GM19468 (cell line): ENCODE measurements at regions not wholly inside any gene's neighbourhood (a gene's known extent, or its start where the extent isn't known, plus 50 kb on each side); places are given as distances from the start of the nearest gene placed in this dataset.
"Not testable (repeated sequence)": the region's sequence is repeated elsewhere in the genome, so short reads cannot be mapped to it uniquely, and the experiment has no call there.

Source experiments
- ATAC-seq: cut with Tn5 transposase; IDR thresholded peaks from one replicate; pipeline ENCODE4 v1.9.1; 2021; ENCODE audit warnings: mild to moderate bottlenecking, moderate library complexity, moderate number of reproducible peaks; ENCODE audit not compliant: unreplicated experiment; ENCODE audit errors: extremely low read depth

DNA sequence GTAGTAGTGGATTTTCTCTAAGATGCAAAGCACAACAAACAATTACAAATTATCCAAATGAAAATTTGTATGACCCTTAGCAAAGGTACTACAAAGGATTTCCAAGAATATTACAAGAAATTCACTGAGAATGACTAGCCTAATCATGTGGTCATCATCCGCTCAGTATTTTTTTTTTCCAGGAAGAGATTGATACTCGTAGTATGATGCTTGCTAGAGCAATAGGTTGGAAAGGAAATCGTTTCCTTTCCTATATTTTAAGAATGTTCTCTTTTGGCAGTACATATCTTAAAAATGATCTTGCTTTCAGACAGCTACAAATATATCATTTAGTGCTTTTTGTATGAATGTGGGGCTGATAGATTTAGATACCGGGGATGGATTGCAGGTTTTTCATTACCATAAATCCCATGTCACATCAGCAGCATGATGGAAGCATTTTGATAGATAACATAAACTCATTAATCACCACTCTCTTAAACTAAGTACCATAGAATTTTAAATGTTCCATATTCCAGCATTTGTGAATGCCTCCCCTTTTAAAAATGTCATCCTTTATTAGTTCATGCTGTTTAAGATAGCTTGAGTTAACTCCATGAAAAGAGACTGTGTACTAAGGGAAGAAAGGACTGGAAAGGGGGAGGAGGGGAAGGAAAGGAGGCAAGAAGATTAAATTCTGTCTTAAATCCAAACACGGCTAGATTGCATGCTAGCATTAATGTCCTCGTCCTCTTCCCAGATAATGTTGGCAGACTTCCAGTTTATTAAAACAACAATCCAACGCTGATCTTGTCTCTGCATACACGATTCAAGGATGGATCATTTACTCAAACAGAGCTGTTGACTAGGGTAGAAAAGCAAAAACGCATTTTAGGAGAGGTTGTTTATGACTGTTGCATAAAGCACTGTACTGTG is 311.7 kb upstream of the ZNF608 start:
- ATAC-seq: no peak

DNA sequence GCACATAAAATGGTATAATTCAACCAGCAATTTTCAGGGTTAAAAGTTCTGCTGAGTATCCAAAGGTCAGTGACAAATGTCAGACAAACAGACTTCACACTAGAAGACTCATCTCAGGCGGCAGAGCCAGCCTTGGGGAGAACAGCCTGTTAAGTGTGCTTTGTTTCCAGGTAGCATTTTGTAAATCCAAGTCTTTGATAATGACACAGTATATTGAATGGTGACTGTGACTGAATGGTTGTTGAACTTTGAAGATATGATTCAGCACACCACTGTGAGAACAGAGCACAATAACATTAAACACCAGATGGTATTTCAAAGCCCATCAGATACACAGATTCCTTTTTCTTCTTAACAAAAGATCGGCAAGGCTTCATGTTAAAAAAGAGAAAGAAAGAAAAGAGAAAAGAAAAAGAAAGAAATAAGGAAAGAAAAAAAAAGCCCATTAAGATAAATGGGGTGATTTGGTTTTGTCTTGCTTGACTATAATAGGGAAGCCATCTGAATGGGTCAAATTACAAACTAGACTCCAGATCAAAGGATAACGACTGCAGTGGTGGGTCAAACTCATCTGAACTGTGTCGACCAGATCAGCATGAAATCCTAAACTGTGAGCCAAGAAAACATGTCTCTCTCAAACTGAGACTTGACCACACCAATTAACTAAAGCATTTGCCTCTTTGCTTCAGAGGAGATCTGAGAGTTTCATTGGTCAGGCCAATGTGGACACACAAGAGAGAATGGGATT is 313.0 kb upstream of the ZNF608 start:
- ATAC-seq: no peak

DNA sequence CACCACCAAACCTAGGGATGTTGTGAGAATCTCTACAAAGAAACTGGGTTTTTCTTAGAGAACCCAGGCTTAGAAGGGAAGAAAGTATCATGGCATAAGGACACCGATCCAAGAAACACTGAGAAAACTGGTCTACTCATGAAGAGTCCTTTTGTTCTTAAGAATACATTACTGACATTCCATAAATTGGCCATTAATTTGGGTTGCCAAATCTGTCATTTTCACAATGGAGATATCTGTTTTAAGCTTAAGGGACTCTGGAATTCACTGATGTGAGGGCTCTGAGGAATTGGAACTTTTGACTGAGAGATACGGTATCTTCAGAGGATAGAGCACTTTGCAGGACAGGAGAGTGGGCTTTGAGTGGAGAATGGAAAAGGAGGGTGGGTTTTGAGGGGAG is 315.3 kb upstream of the ZNF608 start:
- ATAC-seq: no peak

DNA sequence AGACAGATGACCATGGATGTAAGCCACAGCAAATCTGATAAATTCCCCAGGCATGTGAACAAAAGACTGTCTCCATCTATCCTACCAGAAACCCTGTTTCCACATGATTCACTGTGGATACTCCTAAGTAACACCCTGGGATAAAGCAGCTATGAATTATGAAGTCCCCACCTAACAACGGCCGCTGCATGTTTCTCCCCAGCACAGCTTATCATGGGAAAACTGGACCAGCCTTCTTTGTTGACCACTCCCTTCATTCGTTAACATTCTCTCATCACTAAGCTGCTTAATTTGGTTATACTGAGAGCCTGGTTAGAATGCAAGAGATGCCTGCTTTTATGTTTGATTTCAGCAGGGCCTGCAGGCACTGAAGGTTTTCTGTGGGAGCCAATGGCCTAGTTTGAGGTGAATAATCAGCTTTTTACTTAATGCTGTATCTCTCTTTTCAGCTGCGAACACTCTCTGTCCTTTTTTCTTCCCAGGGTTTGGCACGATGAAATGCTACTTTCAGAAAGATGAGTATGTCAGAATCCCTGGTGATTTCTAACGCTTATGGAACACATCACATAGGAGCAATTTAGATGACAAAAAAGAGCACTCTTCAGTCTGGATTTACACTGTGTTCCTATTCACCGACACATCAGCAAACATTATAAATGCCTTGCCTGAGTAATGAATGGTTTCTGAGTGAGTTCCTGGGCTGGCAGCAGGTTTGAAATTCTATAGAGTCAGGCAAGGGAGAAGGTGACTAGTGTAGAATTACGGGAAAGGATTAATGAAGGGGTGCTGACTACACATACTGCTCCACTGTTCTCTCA is 318.4 kb upstream of the ZNF608 start:
- ATAC-seq: no peak

DNA sequence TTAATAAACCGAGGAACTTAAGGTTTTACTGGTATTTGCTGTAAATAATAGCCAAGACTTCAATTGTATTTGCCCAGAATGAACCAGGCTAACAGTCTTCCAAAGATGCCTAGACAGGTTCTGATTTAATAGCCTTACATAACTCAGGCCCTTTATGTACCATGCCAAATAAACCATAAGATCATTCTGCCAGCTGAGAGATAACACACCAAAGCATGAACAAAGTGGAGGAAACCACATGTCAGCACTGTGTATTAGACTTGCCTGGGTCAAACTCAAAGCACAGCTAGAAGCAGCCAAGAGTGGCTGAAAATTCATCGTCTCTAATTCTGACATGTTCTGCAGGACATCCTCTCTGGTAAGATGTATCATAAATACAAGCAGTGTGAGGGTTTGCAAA is 319.3 kb upstream of the ZNF608 start:
- no peak for ATAC-seq

DNA sequence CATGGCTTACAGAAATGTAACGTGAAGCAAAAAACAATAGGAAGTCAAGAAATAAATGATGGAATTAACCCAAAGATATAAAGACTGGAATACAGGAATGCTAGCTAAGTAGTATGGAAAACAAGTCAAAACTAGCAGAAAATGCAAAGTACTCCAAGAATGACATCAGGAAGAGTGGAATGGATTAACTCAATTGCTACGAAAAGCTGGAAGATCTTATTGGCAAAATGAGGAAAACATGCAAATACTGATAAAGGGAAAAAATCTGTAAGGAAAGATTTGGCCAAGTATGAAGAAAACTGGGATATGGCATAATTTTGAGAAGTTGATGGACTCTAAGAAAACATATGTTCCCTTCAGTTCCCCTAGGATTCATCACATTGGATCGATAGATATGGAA is 324.5 kb upstream of the ZNF608 start:
- no peak for ATAC-seq

DNA sequence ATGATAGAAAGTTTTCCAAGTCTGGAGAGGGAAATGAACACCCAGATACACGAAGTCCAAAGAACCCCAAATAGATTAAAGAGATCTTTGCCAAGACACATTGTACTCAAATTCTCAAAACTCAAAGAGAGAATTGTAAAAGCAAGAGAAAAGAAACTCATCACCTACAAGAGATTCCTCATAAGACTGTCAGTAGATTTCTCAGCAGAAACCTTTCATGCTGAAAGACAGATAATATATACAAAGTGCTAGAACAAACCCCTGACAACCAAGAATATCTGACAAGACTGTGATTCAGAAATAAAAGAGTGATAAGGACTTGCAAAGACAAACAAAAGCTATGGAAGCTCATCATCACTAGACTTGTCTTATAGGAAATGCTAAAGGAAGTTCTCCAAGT is 326.7 kb upstream of the ZNF608 start:
- no peak for ATAC-seq

DNA sequence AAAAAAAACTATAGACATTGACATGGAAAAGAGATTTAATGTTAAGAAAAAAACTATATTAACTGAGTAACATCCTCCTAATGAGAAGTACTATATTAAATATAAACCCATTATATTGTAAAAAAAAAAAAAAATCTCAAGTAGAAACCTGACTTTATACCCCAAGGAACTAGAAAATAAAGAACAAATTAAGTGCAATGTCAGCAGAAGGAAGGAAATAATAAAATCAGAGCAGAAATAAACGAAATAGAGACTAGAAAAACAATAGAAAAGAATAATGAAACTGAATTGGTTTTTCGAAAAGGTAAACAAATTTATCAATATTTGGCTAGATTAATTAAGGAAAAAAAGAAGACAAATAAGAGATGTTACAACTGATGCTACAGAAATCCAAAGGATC is 329.1 kb upstream of the ZNF608 start:
- ATAC-seq: no peak

DNA sequence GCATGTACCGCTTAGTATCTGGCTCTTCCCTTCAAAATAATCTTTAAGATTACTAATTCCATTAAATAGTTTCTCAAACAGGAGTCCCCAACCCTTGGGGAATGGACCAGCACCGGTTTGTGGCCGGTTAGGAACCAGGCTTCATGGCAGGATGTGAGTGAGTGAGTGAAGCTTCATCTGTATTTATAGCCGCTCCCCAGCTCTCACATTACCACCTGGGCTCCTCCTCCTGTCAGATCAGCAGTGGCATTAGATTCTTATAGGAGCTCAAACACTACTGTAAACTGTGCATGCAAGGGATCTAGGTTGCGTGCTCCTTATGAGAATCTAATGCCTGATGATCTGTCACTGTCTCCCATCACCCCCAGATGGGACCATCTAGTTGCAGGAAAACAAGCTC is 332.6 kb upstream of the ZNF608 start:
- not testable (repeated sequence) for ATAC-seq

DNA sequence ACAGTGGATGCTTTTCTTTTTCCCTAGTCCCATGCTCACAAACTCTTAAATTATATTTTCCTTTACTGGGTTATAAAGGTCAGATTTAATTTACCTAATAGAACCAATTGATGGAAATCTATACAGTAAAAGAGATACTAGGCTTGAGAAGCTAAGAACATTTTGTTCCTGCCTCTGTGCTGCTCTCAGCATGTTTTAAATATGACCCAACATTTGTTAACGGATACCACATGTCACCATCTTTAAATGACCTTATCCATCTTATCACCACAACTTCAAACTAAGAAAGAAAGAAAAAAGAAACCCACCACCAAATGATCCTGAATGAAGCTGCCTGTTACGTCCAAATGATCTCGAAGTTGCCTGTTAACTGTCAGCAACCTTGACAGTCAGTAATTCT is 334.7 kb upstream of the ZNF608 start:
- ATAC-seq: no peak

DNA sequence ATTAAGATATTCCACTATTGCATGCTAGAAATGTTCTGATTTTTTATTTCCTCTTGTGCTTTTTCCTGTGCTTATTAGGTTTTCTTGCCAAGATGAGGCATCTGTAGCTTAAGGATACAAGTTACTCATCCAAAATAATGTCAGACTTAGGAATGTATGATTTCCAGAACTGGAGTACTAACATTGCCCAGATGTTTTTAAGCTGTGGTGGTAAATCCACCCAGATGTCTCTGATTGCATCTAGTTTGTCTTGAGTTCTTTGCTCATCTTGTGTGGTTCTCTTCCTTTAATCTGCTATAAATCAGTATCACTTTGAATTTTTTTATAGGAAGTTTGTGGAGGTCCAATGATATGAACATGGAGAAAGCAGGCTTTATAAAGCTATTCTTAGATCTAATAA is 337.5 kb upstream of the ZNF608 start:
- no peak for ATAC-seq

DNA sequence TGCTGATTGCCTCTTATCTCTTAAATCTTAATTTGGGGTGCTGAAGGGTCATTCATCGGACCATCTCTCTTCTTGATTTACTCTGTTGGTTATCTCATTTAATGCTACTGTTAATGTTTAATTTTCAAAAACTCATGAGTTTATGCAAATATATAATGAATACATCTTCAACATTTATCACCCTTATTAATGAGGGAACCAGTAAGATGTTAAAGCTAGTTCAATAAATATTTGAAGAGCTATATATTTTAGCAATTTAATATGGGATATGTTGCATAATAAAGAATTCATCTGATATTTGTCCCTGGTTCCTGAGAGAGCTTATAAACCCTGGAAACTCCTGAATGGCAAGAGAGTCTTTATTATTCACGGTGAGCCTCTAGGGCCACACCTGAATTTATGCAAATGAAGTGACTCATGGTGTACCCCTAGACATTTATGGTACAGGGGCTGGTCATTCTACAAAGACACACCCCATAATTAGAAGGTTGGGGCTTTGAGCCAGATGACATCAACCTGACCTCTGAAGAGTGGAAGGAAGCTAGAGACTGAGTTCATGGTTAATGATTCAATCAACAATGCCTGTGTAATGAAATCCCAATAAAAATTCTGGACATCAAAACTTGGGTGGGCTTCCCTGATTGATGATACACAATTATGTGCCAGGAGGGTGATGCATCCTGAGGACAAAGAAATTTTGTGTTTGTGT is 339.5 kb upstream of the ZNF608 start:
- ATAC-seq: no peak

DNA sequence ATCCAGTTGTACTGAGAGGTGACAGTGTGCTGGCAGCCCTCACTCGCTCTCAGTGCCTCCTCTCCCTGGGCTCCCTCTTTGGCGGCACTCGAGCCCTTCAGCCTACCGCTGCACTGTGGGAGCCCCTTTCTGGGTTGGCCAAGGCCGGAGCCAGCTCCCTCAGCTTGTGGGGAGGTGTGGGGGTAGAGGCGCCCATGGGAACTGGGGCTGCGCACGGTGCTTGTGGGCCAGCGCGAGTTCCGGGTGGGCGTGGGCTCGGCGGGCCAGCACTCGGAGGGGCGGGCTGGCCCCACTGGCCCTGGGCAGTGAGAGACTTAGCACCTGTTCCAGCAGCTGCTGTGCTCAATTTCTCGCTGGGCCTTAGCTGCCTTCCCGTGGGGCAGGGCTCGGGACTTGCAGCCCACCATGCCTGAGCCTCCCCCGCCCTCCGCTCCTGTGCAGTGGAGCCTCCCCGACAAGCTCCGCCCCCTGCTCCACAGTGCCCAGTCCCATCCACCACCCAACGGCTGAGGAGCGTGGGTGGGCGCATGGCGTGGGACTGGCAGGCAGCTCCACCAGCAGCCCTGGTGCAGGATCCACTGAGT is 342.2 kb upstream of the ZNF608 start:
- no peak for ATAC-seq

DNA sequence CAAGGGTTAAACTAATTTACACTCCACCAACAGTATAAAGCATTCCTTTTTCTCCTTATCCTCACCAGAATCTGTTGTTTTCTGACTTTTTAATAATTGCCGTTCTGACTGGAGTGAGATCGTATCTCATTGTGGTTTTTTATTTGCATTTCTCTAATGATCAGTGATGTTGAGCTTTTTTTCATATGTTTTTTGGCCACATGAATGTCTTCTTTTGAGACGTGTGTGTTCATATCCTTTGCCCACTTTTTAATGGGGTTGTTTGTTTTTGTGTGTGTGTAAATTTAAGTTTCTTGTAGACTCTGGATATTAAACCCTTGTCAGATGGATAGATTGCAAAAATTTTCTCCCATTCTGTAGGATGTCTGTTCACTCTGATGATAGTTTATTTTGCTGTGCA is 345.7 kb upstream of the ZNF608 start:
- ATAC-seq: not testable (repeated sequence)

DNA sequence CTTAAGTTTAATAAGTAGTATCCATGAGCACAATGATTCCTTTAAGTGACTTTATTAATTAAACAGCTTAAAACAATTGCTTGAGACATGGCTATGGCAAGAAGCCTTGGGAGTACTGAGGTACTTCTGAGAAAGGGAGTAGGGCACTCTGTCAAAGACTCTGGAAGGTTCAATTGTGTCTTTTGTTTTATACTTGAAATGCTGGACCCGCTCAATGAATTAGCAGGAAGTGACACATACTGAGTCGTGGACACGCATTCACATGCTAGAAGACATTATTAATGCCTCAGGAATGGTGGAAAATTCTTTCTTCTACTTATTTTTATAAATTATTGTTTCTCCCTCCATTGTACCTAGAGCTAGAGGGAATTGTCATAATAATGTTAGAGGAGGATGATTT is 347.3 kb upstream of the ZNF608 start:
- ATAC-seq: no peak

DNA sequence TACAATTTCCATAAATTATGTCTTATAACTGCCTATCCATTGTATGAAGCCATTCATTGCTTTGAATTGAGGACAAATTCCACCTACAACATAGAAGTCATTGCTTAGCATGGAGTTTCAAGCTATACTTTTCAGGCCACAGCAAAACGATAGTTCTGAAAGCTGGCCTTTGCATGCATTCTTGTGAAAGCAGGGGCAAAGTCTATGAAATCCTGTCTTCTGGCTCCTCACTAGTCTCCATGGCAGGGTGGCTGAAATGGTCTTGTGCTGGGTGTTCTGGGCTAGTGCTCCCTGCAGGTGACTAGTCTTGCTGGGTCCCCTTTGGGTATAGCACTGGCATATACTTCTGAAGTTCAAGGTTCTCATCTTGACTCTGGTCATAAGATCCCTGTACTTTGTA is 353.9 kb upstream of the ZNF608 start:
- ATAC-seq: no peak

DNA sequence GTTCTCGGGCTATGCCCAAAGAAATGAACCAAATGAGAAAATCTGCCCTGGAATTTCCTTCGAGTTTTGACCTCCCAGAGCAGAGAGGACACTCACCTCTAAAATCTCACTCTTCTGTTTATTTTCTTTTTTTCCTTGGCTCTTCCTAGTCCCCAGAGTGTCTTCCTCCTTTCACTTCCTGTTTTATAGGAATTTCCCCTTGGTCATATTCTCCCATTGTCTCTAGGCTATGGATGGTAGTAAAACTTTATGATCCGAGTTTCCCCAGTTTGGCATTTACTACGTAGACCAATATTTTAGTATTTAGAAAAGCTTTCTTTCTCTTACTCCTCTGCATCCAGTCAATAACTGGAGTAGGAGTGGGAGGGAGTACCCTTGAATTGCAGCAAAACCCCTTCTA is 354.5 kb upstream of the ZNF608 start:
- ATAC-seq: no peak

DNA sequence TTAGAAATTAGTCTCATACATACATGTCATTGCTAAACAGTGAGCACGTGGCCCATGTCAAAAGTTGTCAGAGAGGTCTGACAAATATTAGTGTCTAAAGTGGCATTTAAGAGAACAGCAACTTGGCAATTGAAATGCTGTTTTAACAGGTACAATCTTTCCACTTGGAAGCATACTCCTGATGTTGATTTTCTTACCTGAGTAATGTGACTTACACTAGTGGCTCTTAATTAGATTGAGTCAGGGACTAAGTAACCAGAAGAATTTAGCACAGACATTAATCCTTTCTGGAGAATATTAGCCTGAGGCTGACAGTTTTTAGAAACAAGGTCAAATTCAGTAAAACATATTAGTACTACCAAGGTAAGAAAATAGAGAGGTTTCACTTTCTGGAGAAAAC is 357.0 kb upstream of the ZNF608 start:
- no peak for ATAC-seq

DNA sequence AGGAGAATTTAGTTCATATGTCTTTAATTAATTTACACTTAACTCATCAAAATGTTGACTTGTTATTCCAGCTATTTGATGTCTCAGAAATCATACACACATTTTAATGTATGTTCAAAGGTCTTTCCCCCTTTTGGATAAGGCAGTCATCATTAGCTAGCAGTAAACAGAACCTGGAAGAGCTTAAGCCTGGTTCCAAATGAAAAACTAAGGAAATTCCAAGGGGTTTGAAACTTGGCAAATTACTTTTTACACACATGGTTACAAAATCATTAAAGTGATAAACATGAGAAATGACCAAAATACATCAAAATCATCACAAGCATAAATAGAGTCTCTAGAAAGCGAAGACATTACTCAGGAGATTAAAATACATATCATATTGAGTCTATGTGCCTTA is 359.8 kb upstream of the ZNF608 start:
- ATAC-seq: no peak

DNA sequence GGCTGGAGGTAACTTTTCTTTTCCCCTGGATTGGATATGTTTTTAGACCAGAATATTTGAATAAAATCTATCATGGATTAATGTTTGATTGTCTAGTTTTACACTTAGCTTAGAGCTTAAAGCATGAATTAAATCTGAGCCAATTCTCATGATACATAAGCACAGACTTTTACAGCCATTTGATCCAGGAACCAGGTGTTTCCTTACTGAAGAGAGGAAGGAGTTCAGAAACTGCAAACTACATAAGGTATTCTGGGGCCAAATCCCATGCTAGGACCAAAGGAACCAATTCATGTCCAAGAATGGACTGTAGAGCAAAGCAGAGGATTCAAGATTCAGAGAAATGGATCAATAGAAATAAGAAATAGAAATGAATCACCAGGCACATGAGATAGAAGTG is 360.4 kb upstream of the ZNF608 start:
- ATAC-seq: no peak
